HG03469 (cell line): ENCODE measurements at regions not wholly inside any gene's neighbourhood (a gene's known extent, or its start where the extent isn't known, plus 50 kb on each side); places are given as distances from the start of the nearest gene placed in this dataset.
"Not testable (repeated sequence)": the region's sequence is repeated elsewhere in the genome, so short reads cannot be mapped to it uniquely, and the experiment has no call there.

Experiments used
- ATAC-seq: cut with Tn5 transposase; IDR thresholded peaks from one replicate; pipeline ENCODE4 v1.9.1; 2021; ENCODE audit warnings: mild to moderate bottlenecking, moderate library complexity, moderate number of reproducible peaks; ENCODE audit not compliant: unreplicated experiment

DNA sequence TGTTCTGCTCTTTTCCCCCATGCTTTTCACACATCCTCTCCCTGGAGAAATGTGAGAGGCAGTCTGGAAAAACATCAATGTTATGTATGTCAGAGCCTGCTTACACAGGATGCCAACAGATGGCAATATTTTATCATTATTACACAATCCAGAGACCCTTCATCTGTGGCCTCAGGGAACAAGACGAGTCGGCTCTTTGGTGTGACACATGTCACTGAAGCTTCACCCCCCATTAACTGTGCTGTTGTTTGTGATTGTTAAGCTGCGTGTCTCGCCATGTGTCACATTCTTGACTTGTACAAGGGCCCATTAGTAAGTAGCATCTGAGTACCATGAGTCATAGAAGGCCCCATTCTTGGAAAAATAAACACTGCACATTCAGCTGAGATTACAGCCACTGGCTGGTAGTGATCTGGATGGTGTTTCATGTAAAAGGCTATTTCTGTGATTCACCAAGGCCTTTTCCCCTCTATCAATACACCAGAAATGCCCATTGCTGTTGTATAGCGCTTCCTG lies 682.1 kb upstream of the SOX9 start:
- ATAC-seq: no peak

DNA sequence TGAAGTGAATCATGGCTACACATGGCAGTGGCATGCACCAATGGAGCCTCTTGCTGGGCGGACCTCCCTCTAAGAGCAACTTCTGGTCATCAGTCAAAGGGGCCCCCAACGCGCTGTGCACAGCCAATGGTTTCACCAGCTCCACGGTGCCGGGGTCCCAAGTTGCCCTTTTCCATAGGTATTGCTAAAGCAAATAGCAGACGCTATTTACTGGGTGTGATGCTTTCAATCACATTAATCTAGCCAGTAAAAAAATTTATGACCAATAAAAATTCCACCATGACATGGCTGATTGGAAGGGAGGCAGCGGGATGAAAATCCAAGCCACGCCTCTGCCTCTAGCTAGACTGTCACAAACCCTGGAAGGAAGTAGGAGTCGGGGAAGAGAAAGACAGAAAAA lies 680.3 kb upstream of the SOX9 start:
- ATAC-seq: no peak

DNA sequence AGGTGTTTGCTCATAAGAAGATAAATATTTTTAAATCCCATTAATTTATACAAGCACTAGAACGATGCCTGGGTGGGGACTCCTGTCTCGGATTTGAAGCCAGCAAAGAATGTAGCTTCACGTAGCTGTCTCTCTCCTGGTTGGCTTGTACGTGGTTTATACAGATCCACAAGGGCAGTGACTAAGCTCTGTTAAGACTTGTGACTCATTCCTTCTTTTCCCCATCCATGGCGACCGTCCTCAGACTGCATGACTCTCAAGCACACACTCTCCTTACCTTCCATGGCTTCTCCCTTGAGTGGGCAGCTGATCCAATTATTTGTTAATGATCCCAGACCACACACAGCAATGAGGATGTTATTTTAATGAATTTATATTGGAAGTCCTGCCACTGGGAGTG lies 679.7 kb upstream of the SOX9 start:
- ATAC-seq: no peak

- ATAC-seq: no peak
Observed at GRCh38 chr17:71444078-71444477, 676.7 kb upstream of the SOX9 start.

GRCh38 chr17:71446645-71447437 lies 674.0 kb upstream of the SOX9 start:
- no peak for ATAC-seq

GRCh38 chr17:71447644-71448043 lies 673.2 kb upstream of the SOX9 start:
- no peak for ATAC-seq

- not testable (repeated sequence) for ATAC-seq
Observed at GRCh38 chr17:71450657-71451056, 670.2 kb upstream of the SOX9 start.

DNA sequence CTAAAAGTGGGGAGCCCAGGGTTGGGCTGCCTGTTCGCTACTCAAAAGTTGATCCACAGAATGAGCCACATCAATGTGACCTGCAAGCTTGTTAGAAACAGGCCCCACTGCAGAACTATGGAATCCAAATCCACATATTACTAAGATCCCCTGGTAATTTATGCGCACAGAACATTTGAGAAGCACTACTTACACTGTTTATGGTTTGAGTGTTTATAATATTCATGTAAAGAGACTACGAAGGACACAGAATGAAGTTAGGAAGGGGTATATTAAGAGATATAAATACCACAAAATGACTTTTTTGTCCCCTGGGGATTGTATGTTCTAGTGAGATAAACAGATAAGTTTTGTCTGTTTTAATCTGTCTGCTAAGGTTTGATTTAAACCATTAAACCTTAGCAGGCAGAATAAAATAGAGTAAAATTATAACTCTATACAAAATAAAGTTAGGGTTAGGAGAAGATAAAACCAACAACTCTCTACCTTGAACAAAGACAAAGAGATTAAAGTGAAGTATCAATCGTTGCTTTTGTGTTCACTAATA lies 666.9 kb upstream of the SOX9 start:
- ATAC-seq: no peak

DNA sequence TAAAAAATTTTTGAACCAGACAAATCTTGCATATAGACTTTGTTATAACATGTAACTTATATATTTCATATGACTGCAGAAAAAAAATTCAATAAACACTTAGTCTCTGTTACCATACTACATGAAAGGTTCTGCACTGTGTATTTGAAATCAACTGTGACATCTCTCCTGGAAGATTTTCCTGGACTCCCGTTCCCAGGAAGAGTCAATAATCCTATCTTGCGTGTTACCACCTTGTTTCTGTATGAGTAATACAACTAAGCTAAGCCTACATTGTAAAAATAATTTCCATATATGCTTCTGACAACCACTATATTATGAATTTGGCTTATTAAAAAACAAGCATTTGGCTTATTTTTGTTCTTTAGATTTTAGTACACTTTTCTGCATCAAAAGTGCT lies 665.6 kb upstream of the SOX9 start:
- no peak for ATAC-seq

DNA sequence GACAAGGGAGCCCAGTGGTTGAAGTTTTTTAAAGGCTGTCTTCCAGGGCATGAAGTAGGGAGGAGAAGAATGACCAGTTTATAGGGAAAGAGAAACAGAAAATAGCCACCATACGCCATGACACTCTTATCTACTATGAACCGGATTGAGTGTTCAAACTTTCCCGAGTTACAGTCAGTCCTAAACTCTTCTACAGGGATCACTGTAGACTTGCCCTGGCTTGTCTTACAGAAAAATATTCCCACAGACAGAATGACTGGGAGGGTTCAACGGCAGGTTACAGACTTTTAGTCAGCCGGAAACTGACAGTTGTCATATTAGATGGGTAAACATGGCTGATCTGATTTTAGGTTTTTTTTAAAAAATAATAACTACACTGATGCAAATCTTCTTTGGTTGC lies 662.5 kb upstream of the SOX9 start:
- no peak for ATAC-seq

DNA sequence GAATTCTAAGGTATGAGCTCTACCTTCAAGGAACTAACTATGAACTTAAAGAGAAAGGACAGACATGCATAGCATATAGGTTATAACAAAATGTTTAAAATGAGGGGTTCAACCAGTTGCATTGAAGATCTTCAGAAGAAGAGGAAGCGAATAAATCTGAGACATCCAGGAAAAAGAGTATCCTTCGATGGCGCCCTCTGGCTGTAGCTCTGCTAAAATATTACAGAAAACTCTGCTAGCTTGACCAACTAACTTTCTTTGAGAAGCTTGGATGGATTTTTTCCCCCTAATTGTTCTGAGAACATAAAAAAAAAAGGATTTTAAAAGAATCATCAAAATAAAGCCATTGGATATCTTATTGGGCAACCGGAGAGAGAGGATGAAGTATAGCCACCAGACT lies 659.9 kb upstream of the SOX9 start:
- no peak for ATAC-seq

DNA sequence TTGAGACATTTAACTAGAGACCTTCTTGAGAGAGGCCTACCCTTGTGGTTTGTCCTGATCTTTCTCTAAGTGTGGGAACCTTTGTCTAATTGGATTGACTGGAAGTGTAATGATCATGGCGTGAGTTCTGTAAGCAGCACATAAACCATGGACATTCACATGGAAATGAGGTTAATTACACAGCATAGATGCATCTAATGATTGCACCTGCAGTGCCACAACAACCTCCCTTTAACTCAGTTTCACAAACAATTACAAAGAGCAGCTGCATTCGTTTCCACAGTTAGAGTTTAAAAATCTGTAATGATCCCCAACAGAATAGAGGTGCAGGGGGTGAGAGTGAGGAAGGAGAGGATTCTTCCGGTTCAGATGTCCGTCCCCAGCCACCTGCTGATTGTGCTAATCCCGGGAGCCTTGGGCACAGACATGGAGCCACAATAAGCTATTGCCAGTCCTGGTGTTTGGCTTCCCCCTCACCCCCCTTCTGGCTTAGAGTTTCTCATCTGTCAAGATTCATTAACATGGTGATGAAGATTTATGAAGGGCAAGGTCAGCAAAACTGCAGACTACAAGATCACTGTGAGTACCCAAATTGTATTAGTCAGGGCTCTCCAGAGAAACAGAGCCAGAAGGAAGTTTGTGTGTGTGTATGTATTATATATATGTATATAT lies 659.2 kb upstream of the SOX9 start:
- no peak for ATAC-seq

DNA sequence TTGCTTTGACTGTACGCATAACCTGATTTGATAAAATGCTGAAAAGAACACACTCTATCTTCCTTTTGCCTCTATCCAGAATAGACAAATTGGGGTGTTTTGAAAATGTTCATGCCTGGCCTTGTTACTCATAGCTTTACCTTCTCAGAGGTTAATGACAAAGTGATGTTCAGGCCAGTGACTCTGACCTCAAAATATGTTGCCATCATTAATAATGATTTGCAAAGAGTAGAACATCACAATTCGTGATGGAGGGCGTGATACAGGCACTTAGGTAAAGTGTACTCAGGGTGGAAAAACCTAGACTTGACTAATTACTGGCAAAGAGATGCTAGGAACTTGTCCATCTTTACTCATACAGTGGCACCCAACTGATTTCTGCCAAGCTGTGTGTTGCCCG lies 656.6 kb upstream of the SOX9 start:
- no peak for ATAC-seq

DNA sequence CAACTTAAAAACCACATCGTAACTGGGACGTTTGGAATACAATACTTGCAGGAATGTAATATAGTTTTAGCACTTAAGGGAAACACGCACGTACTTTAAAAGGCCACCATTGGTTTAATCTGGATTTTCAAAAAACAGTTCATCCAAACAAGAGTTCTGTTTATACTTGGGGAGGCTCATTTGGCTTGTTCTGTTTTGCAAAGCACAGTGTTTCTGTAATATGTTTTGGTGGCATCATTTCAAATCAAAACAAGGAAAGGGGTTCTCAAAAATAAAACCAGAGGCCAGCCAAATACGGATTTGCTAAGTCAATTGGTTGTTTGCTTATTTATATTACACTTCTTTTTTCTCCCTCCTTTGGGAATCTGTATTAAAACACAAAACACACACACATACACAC lies 656.1 kb upstream of the SOX9 start:
- ATAC-seq: no peak

GRCh38 chr17:71467719-71468118 lies 653.1 kb upstream of the SOX9 start:
- no peak for ATAC-seq

DNA sequence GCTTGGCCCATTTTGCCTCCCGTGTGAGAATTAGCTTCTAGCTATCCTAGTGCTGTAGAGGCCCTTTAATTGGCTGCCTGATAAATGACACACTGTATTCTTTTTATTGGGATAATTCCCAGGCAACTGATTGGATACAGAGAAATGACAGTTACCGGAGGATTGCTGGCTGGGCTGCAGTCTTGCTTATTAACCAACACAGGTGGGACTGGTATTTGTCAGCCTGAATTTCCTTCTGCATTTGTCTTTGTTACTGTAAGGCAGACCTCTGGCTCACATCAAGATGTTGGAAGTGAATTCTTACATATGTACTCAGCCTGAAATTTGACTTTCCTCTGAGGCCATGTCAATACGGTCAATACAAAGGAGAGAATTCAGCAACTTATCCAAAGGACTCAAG lies 650.8 kb upstream of the SOX9 start:
- ATAC-seq: no peak

- no peak for ATAC-seq
Observed at GRCh38 chr17:71472809-71473789, 647.7 kb upstream of the SOX9 start.

GRCh38 chr17:71477356-71477755 lies 643.5 kb upstream of the SOX9 start:
- ATAC-seq: no peak

DNA sequence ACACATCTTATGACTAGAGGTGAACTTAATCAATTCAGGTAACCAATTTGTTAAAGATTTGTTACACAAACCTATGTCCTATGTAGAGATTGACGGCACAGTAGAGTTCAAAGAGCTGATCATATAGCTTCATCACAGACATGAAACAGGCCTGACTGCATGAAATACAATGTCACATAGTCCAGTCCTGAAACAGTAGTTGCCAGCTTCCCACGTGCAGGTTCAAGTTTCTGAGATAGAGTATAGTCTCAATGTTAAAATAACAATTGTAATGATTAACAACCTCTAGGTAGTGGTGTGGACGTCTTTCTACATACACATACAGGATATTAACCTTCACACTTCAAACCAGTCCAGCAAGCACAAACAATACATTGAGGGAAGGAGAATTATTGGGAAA lies 640.7 kb upstream of the SOX9 start:
- no peak for ATAC-seq

DNA sequence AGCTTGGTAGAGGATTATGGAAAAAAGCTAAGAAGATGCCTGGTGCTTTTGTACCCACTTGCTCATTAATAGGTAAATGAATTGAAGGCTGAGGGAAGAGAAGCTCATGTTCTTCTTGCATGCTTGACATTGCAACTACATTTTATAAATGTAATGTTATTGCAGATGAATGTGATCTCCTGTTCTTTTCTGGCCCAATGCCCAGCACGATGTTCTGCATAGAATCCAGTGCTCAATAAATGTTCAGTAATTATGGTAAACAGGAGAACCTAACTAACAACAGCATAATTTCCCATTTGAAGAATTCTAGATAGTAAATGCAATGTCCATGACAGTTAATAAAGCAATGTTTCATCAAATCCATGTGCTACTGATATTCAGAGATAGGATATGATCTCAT lies 638.2 kb upstream of the SOX9 start:
- no peak for ATAC-seq

GRCh38 chr17:71484546-71484945 lies 636.3 kb upstream of the SOX9 start:
- no peak for ATAC-seq
